CD14-positive monocyte (primary cell): ENCODE measurements at regions not wholly inside any gene's neighbourhood (a gene's known extent, or its start where the extent isn't known, plus 50 kb on each side); places are given as distances from the start of the nearest gene placed in this dataset.

ENCODE experiments used
- DNase-seq, 3 donors: peaks; one replicate each; pipeline ENCODE4 v3.0.0-alpha.2; 2011 to 2022
- H2AFZ ChIP-seq: 2 replicates; pipeline ENCODE4 v1.6.0; 2012; ENCODE audit warnings: mild to moderate bottlenecking, low read depth, low read length, inconsistent platforms; ENCODE audit not compliant: insufficient read depth, poor library complexity, severe bottlenecking
- H3K27ac ChIP-seq, 2 donors: 1 replicate in 1 of 2; 2 replicates in 1 of 2; pipeline ENCODE4 v1.5.1; 2012 to 2013; ENCODE audit warnings: low read length in 2 of 2, control low read depth in 1 of 2, inconsistent platforms in 1 of 2, low read depth in 1 of 2, mild to moderate bottlenecking in 1 of 2
- H3K27me3 ChIP-seq, 2 donors: one replicate each; pipeline versions ENCODE4 v1.6.0 to v1.6.1; 2011 to 2013; ENCODE audit warnings: low read length in 2 of 2; ENCODE audit not compliant: control insufficient read depth in 2 of 2, insufficient read depth in 2 of 2
- H3K36me3 ChIP-seq, 2 donors: replicated peaks in 1 of 2; 1 replicate in 1 of 2; 2 replicates in 1 of 2; pipeline versions ENCODE4 v1.5.1 to v1.6.1; 2012 to 2013; ENCODE audit warnings: low read length in 2 of 2, control low read depth in 1 of 2, inconsistent platforms in 1 of 2, mild to moderate bottlenecking in 1 of 2; ENCODE audit not compliant: insufficient read depth in 2 of 2, control insufficient read depth in 1 of 2
- H3K4me1 ChIP-seq, 2 donors: 1 replicate in 1 of 2; 2 replicates in 1 of 2; pipeline versions ENCODE4 v1.5.1 to v1.6.1; 2012 to 2013; ENCODE audit warnings: low read length in 2 of 2, control low read depth in 1 of 2, inconsistent platforms in 1 of 2, mild to moderate bottlenecking in 1 of 2, moderate library complexity in 1 of 2; ENCODE audit not compliant: insufficient read depth in 2 of 2, control insufficient read depth in 1 of 2
- H3K4me2 ChIP-seq: replicated peaks from 2 replicates; pipeline ENCODE3; 2012; ENCODE audit warnings: low read length, moderate library complexity, mild to moderate bottlenecking; ENCODE audit not compliant: poor library complexity, severe bottlenecking; ENCODE audit errors: extremely low read depth
- H3K4me3 ChIP-seq, 3 experiments: fragments of 200-600 bp in 1 of 3; sonication (generic) in 1 of 3; replicated peaks in 1 of 3; 1 replicate in 2 of 3; 2 replicates in 1 of 3; pipeline ENCODE4 v1.5.1; 2011 to 2013; ENCODE audit warnings: low read length in 3 of 3, mild to moderate bottlenecking in 3 of 3, control low read depth in 2 of 3, low read depth in 2 of 3, inconsistent platforms in 1 of 3, moderate library complexity in 1 of 3
- H3K79me2 ChIP-seq: 2 replicates; pipeline ENCODE4 v1.6.0; 2012; ENCODE audit warnings: mild to moderate bottlenecking, control low read depth, inconsistent platforms, low read length, moderate library complexity; ENCODE audit not compliant: insufficient read depth
- H3K9ac ChIP-seq: 2 replicates; pipeline ENCODE4 v1.6.0; 2017; ENCODE audit warnings: low read length, mild to moderate bottlenecking; ENCODE audit not compliant: insufficient read depth, poor library complexity, severe bottlenecking
- H3K9me3 ChIP-seq, 2 donors: replicated peaks in 1 of 2; 1 replicate in 1 of 2; 2 replicates in 1 of 2; pipeline versions ENCODE4 v1.5.1 to v1.6.1; 2012 to 2013; ENCODE audit warnings: low read length in 2 of 2, control low read depth in 1 of 2; ENCODE audit not compliant: control insufficient read depth in 1 of 2, insufficient read depth in 1 of 2
- H4K20me1 ChIP-seq: 2 replicates; pipeline ENCODE4 v1.6.0; 2012; ENCODE audit warnings: mild to moderate bottlenecking, low read length, control low read depth, moderate library complexity; ENCODE audit not compliant: insufficient read depth
- H3K27ac Mint-ChIP-seq, 7 donors: one replicate each; pipeline ENCODE4 v1.8.0; 2020; ENCODE audit warnings: mild to moderate bottlenecking in 7 of 7, mixed read lengths in 7 of 7, moderate library complexity in 6 of 7, inconsistent platforms in 2 of 7
- H3K27me3 Mint-ChIP-seq, 3 donors: one replicate each; pipeline ENCODE4 v1.8.0; 2021 to 2022; ENCODE audit warnings: low read depth in 3 of 3, mild to moderate bottlenecking in 3 of 3, mixed read lengths in 3 of 3, moderate library complexity in 3 of 3, inconsistent platforms in 1 of 3
- H3K36me3 Mint-ChIP-seq, 2 donors: one replicate each; pipeline ENCODE4 v1.8.0; 2020; ENCODE audit warnings: mixed read lengths in 2 of 2, inconsistent platforms in 1 of 2, mild to moderate bottlenecking in 1 of 2
- H3K4me1 Mint-ChIP-seq: one replicate; pipeline ENCODE4 v1.8.0; 2020; ENCODE audit warnings: mild to moderate bottlenecking, mixed read lengths
- H3K4me3 Mint-ChIP-seq, 2 donors: one replicate each; pipeline ENCODE4 v1.8.0; 2020; ENCODE audit warnings: mild to moderate bottlenecking in 2 of 2, mixed read lengths in 2 of 2, moderate library complexity in 1 of 2
- H3K9me3 Mint-ChIP-seq, 7 donors: one replicate each; pipeline ENCODE4 v1.8.0; 2020 to 2022; ENCODE audit warnings: mixed read lengths in 7 of 7, mild to moderate bottlenecking in 6 of 7, moderate library complexity in 6 of 7, inconsistent platforms in 2 of 7
- WGBS: methylation state at CpG from one replicate; pipeline ENCODE4 v1.1.5; 2013; ENCODE audit warnings: missing lambda C conversion rate; ENCODE audit not compliant: insufficient coverage; 5-methylcytosine and 5-hydroxymethylcytosine counted together
- intact Hi-C, 2 donors: fragments of 100-400 bp; cut with micrococcal nuclease; formaldehyde crosslinking; loops; one replicate each; pipeline versions ENCODE4 v1.15.0 to v1.15.1; 2023
- TF ChIP-seq, protein P1 (sequence below): fragments of 200-600 bp; IDR thresholded peaks from one replicate; pipeline ENCODE4 v1.8.0; 2022; ENCODE audit warnings: antibody characterized with exemption, mild to moderate bottlenecking

DNA sequence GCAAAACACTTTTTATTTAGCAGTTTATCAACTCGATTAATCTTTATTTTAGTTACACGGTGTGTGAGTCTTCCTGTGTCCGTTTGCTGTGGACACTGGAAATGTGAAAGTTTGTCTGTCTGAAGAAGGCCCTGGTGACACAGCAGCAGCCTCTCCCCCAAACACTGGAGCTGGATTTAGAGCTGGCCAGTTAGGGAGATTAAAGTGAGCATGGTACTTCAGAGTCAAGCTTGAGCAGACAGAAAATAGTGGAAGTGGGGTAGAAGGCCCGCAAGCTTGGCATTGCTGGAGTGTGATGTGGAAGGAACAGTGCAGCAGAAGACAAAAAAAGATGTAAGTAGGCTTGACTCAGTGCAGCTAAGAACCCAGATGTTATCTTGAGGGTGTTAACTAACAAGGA lies 85.9 kb downstream of the POM121L12 start:
- Histone ChIP-seq H3K27ac (no peak overlapping the region), H3K9ac (no peak overlapping the region), H4K20me1 (no peaks in the 10 kb centered on the region), H3K36me3 (no peaks in the 10 kb centered on the region), H3K79me2 (no peaks in the 10 kb centered on the region), H3K27me3 (no peaks in the 10 kb centered on the region), H3K4me2 (no peak overlapping the region), H3K9me3 (peaks cover 0 to 4% of the 10 kb centered on the region in 2 donors), H3K4me3 (no peak overlapping the region), H2AFZ (no peak overlapping the region), H3K4me1 (no peaks in the 10 kb centered on the region)
- Mint-ChIP-seq H3K9me3 (peaks cover 0 to 8% (median 0%) of the 10 kb centered on the region in 7 donors), H3K27ac (peak overlapping the region in 1 of 7 donors; percentile 26), H3K27me3 (peaks cover 0 to 3% (median 0%) of the 10 kb centered on the region in 3 donors), H3K4me3 (no peak overlapping the region), H3K4me1 (no peaks in the 10 kb centered on the region), H3K36me3 (no peaks in the 10 kb centered on the region)
- intact Hi-C loops = no loop called here
- DNase-seq = no peak
- TF ChIP-seq, protein P1, sequence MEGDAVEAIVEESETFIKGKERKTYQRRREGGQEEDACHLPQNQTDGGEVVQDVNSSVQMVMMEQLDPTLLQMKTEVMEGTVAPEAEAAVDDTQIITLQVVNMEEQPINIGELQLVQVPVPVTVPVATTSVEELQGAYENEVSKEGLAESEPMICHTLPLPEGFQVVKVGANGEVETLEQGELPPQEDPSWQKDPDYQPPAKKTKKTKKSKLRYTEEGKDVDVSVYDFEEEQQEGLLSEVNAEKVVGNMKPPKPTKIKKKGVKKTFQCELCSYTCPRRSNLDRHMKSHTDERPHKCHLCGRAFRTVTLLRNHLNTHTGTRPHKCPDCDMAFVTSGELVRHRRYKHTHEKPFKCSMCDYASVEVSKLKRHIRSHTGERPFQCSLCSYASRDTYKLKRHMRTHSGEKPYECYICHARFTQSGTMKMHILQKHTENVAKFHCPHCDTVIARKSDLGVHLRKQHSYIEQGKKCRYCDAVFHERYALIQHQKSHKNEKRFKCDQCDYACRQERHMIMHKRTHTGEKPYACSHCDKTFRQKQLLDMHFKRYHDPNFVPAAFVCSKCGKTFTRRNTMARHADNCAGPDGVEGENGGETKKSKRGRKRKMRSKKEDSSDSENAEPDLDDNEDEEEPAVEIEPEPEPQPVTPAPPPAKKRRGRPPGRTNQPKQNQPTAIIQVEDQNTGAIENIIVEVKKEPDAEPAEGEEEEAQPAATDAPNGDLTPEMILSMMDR = no peak
- WGBS = 75% methylated on average over 1 of the region's 4 CpGs

DNA sequence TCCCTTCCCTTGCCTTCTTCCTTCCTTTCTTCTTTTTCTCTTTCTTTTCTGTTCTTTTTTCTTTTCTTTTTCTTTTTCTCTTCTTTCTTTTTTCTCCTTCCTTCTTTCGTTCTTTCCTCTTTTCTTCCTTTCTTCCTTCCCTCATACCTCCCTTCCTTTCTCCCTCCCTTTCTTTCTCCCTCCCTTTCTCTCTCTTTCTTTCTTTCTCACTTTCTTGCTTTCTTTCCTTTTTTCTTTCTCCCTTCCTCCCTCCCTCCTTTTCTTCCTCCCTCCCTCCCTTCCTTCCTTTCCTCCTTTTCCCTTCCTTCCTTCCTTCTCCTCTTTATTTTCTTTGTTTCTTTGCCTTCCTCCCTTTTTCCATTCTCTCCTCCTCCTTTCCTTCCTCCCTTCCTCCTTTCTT lies 96.3 kb downstream of the POM121L12 start:
- TF ChIP-seq, protein P1 = no peak
- H3K9ac ChIP-seq = no peak overlapping the region
- WGBS = 33% methylated on average over 1 of the region's 1 CpG
- no peak overlapping the region for H3K4me3 Mint-ChIP-seq
- no peaks in the 10 kb centered on the region for H3K4me1 ChIP-seq
- no peak overlapping the region for H3K27ac Mint-ChIP-seq
- intact Hi-C loops = no loop called here
- no peaks in the 10 kb centered on the region for H3K36me3 Mint-ChIP-seq
- no peaks in the 10 kb centered on the region for H3K79me2 ChIP-seq
- H3K27me3 Mint-ChIP-seq = no peaks in the 10 kb centered on the region
- no peak overlapping the region for H3K4me3 ChIP-seq
- no peak overlapping the region for H2AFZ ChIP-seq
- H4K20me1 ChIP-seq = no peaks in the 10 kb centered on the region
- no peak overlapping the region for H3K27ac ChIP-seq
- DNase-seq = no peak
- H3K9me3 ChIP-seq = no peaks in the 10 kb centered on the region
- H3K36me3 ChIP-seq = no peaks in the 10 kb centered on the region
- no peaks in the 10 kb centered on the region for H3K27me3 ChIP-seq
- H3K4me1 Mint-ChIP-seq = no peaks in the 10 kb centered on the region
- H3K9me3 Mint-ChIP-seq = peaks cover 3 to 17% (median 5%) of the 10 kb centered on the region in 7 donors
- no peak overlapping the region for H3K4me2 ChIP-seq
